GM10266 (cell line): ENCODE measurements at regions not wholly inside any gene's neighbourhood (a gene's known extent, or its start where the extent isn't known, plus 50 kb on each side); places are given as distances from the start of the nearest gene placed in this dataset.

ENCODE experiments used
- DNase-seq: peaks from one replicate; pipeline ENCODE4 v3.0.0; 2012; ENCODE audit errors: extremely low spot score
- TF ChIP-seq, protein P1 (sequence below): IDR thresholded peaks from 2 replicates; pipeline ENCODE4 v1.5.1; 2012; ENCODE audit warnings: mild to moderate bottlenecking, low read depth; ENCODE audit not compliant: control insufficient read depth, insufficient read depth; ENCODE audit errors: missing control alignments

GRCh38 chr7:85734823-85735222 lies 548.0 kb upstream of the SEMA3D start:
- TF ChIP-seq, protein P1, sequence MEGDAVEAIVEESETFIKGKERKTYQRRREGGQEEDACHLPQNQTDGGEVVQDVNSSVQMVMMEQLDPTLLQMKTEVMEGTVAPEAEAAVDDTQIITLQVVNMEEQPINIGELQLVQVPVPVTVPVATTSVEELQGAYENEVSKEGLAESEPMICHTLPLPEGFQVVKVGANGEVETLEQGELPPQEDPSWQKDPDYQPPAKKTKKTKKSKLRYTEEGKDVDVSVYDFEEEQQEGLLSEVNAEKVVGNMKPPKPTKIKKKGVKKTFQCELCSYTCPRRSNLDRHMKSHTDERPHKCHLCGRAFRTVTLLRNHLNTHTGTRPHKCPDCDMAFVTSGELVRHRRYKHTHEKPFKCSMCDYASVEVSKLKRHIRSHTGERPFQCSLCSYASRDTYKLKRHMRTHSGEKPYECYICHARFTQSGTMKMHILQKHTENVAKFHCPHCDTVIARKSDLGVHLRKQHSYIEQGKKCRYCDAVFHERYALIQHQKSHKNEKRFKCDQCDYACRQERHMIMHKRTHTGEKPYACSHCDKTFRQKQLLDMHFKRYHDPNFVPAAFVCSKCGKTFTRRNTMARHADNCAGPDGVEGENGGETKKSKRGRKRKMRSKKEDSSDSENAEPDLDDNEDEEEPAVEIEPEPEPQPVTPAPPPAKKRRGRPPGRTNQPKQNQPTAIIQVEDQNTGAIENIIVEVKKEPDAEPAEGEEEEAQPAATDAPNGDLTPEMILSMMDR = no peak
- no peak for DNase-seq

DNA sequence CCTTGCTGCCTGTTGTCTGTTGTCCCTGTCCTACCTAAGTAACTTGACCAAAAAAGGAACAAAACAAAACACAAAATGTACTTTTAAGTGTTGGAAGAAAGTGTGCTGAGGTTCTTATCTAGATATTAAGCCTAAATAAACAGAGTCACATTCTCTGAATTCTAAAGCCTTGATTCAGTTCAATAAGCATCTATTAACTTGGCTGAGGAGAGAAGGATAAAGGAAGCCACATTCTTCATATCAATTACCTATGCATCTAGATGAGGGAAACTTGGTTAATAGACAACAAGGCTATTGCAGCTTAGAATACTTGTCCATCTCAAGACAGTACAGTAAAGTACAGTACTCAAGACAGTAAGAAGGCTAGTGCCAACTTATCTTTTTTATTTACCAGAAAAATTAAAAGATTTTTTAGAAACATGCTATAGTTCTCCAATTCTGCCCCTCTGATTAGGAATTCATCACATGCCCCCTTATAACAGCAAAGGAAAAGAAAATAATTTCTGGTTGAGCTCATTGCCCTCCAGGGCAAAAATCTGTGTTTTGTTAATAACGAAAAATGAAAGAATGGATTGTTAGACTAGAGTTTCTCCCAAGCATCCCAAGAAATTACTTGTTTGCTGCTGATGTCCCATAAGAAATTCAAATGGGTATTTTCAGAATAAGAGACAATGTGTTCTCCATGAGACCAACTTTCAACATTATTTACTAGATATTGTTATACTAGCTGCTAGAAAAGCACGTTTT lies 546.5 kb upstream of the SEMA3D start:
- TF ChIP-seq, protein P1 = no peak

GRCh38 chr7:85730012-85730411 lies 543.2 kb upstream of the SEMA3D start:
- TF ChIP-seq, protein P1 = no peak
- no peak for DNase-seq

More for the DNA sequence above, 546.5 kb upstream of the SEMA3D start:
- no peak for DNase-seq

DNA sequence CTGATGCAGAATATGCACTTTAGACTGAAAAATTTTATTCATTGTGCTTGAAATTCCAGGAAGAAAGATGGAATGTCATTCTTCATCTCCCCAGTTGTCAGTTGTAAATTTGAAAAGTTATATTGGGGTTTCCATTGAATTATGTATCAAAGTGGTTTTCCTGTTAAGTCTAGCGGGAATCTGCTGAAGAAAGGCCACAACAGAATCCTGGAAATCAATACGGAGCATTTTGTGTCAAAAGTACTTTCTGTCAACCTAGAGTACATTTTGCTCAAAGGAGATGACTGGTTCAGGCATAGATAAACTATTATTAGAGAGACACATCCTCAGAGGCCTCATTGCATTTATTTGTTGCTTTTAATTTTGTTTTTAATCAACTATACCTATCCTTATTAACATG lies 538.2 kb upstream of the SEMA3D start:
- TF ChIP-seq, protein P1 = no peak

GRCh38 chr7:85719981-85720953 lies 533.4 kb upstream of the SEMA3D start:
- TF ChIP-seq, protein P1 = no peak
- DNase-seq = no peak

More for the DNA sequence above, 538.2 kb upstream of the SEMA3D start:
- DNase-seq = no peak

DNA sequence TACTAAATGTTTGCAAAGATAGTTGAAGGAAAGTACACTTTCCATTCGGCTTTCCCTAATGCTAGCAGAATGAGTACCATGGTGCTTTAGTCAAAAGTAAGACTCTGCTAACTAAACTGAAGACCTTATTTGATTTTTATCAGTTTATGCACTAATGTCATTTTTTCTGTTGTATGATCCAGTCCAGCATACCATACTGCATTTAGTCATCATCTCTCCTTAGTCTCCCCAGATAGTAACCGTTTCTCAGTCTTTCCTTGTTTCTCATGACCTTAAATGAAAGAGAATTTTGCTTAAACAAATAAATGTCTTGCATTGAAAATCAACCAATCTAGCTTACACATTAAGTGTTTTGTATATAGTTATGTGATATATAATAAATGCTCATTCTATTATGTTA lies 529.5 kb upstream of the SEMA3D start:
- no peak for DNase-seq

More for the DNA sequence above, 529.5 kb upstream of the SEMA3D start:
- TF ChIP-seq, protein P1 = no peak
